ENCODE measurements at regions not wholly inside any gene's neighbourhood (a gene's known extent, or its start where the extent isn't known, plus 50 kb on each side); places are given as distances from the start of the nearest gene placed in this dataset.

GRCh38 chr16:13394488-13394887, 493.1 kb downstream of the SHISA9 start:
- no peak for DNase-seq

GRCh38 chr16:13397126-13397525, 495.7 kb downstream of the SHISA9 start:
- DNase-seq = no peak

- no peak for DNase-seq
Observed at GRCh38 chr16:13401641-13402040, 500.2 kb downstream of the SHISA9 start.

- DNase-seq = no peak
Observed at GRCh38 chr16:13402601-13403000, 501.2 kb downstream of the SHISA9 start.

- no peak for DNase-seq
Observed at GRCh38 chr16:13403326-13403725, 501.9 kb downstream of the SHISA9 start.

DNA sequence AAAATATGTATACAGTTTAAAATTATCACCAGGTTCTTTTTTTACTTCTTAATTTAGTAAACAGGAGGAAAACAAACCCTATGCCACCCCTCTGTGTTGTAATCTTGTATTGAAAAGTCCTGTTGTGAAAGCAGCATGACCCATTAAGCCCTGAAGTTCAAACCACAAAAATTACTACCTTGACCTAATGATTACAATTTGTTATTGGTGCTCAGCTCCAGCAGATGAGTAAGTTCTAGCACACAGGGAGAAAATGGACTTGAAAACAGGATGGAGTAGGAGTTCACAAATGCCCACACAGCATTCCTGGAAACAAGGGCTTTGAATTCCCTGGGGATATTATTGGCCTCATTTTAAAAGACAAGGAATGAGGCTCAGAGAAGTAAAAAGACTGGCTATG, 505.8 kb upstream of the ERCC4 start:
- DNase-seq = no peak

- no peak for DNase-seq
Observed at GRCh38 chr16:13419589-13419988, 500.4 kb upstream of the ERCC4 start.

GRCh38 chr16:13421726-13422125, 498.2 kb upstream of the ERCC4 start:
- DNase-seq = no peak

DNA sequence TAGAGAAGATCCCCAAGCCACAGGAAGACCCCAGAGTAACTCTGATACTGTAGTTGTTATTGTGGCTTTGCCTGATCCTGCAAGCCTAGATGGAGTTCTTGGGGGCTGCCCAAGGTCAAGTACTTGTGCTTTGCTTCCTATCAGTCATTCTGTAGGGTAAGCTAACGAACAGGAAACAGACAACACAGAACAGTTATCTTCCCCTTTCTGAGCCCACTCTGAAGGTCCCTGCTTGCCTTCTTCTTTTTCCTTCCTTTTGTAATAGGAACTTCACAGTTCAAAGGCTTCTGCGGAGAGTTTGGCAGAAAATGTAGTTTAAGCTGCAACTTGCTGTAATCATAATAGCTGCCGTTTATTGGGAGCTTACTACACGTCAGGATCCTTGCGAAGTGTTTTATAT, 494.1 kb upstream of the ERCC4 start:
- no peak for DNase-seq

DNA sequence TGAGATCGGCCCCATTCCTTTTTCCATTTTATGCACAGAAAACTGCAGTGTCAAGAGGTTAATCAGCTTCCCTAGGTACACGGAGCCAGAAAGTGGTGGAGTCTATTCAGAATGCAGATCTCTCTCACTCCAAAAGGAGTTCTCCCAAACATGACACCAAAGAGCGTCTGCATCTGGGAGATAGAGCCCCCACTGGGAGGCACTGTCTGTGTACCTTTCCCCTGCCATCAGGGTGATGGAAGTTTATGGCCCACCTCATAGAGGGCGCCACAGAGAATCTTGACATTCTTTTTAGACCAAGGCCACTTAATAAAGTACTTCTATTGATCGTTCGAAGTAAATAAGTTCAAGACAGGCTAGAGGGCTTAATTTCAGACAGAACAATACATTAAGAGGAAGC, 493.7 kb upstream of the ERCC4 start:
- no peak for DNase-seq

DNA sequence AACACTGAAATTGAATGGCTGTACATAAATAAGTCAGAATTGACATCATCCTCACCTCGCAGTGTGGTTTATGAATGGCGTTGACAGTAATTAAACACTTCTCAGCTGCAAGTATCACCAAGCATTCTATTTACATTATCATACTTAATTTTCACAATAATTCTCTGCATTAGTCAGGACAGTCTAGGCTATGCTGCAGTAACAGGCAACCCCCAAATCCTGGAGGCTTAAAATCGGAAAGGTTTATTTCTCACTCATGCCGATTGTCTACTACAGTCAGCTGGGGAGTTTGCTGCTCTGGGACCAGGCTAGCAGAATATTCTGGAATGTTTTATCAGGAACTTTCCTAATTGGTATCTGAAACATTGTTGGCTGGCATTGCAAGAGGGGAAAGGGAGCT, 493.2 kb upstream of the ERCC4 start:
- no peak for DNase-seq

GRCh38 chr16:13427943-13428342, 492.0 kb upstream of the ERCC4 start:
- DNase-seq = no peak

DNA sequence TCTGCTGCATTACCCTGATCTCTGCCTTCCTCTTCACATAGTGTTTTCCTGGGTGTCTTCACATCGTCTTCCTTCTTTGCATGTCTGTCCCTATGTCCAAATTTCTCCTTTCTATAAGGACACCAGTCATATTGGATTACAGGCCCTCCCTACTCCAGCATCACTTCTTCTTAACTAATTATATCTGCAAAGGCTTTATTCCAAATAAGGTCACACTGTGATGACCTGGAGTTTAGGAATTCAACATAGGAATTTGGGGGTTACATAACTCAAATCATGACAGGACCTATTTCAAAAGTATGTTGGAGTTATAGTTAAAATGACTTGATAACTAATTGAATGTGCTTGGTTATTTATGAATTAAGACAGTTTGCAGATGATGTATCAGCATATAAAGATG, 490.5 kb upstream of the ERCC4 start:
- no peak for DNase-seq

DNA sequence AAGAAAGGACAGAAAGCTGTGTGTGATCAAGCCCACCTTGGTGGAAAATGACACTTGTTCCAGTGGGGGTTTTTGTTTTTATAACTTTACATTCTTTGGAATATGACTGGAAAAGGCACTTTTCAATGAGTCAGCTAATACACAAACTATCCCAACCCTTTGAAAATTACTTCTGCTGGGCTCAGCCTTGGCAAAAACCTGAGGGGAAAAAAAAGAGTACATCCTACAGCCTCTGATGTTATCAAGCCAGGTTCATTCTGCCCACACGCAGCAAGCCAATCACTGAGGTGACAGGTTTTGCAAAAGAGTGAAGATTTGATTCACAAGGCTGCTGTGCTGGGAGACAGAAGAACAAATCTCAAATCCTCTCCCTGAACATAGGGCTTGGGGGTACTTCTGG, 484.5 kb upstream of the ERCC4 start:
- DNase-seq = no peak

DNA sequence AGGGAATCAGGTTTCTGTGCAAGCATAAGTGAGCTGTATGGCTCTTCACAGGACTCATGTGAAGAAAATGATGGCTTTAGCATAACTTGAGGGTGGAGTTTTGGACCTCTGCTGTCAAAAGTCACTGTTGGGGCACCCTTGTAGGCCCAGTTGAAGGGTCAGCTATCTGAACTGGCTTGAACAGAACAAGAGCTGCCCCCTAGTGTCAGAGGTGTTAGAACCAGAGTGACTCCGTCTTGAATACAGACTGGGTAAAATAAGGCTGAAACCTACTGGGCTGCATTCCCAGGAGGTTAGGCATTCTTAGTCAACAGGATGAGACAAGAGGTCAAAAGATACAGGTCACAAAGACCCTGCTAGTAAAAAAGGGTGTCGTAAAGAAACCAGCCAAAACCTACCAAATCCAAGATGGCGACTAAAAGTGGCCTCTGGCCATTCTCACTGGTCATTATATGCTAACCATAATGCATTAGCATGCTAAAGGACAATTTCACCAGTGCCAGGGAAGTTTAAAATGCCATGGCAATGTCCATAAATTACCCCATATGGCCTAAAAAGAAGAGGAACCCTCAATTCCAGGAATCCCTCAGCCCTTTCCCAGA, 484.0 kb upstream of the ERCC4 start:
- no peak for DNase-seq

GRCh38 chr16:13436641-13437412, 483.1 kb upstream of the ERCC4 start:
- DNase-seq = no peak

DNA sequence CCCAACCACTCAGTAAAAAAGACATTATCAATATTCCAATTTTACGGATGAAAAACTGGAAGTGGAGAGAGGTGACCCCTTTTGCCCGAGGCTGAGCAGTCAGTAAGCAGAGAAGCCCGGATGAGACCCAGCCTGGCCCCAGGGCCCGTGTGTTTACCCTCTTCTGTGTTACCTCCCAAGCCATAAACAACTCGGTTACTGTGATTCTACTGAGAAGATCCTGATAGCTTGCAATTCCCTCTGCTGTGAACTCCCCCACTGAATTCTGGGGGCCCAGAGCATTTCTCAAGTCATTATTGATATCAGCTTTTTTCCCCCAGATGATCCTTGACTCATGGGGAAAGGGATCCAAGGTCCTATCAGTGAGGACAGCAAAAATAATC, 482.6 kb upstream of the ERCC4 start:
- no peak for DNase-seq

DNA sequence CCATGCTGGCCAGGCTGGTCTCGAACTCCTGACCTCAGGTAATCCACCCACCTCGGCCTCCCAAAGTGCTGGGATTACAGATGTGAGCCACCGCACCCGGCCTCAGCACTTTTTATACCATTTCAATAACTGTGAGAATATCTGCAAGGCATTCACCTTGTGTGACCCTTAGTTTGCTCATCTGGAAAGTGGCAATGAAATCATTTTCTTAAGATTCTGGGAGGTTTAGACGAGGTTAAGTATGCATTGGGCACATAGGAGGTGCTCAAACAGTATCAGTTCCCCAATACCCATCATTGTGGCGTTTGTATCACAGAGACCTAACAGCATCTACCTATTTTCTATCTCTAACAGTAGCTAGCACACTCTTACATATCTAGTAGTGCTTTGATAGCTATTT, 481.9 kb upstream of the ERCC4 start:
- no peak for DNase-seq

GRCh38 chr16:13439766-13440165, 480.2 kb upstream of the ERCC4 start:
- no peak for DNase-seq

DNA sequence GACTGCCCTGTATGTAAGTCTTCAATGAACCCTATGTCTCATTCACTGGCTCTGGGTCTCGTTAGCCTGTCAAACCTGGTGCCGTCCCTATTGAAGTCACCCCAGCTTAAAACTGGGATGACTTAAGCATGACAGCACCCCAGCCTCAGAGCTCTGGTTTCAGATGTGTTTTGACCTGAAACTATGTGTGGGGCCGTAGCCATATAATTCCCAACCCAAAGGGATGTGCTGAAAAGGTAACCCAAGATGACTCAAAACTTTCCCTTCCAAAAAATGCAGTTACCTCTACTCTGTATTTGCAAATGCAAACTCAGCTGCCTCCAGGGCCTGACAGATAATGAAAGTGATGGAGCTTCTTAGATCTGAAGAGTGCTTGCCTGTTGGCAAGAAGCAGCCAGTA, 478.3 kb upstream of the ERCC4 start:
- no peak for DNase-seq

GRCh38 chr16:13448346-13448745, 471.6 kb upstream of the ERCC4 start:
- DNase-seq = no peak

- DNase-seq = no peak
Observed at GRCh38 chr16:13453325-13453724, 466.6 kb upstream of the ERCC4 start.

- DNase-seq = no peak
Observed at GRCh38 chr16:13453938-13454553, 465.9 kb upstream of the ERCC4 start.

GRCh38 chr16:13463619-13464018, 456.3 kb upstream of the ERCC4 start:
- no peak for DNase-seq

DNA sequence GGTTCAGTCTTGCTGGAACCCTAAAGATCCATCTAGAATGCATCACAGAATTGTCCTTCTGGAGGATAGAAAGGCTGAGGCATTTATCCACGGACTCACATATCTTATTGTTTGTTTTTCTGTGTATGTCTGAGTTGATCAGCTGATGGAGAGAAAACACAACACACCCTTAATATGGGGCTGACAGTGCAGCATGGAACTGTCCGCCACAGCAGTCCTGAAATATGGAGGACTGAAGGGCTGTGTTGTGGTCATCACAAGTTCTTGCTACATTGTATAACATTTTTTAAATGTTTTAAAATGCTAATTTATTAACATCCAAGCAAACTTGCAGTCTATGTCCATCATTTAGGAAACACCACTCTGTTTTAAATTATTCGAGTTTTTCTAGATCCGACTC, 448.9 kb upstream of the ERCC4 start:
- DNase-seq = no peak
